Coronary artery (tissue), 2 donors: ENCODE measurements at regions not wholly inside any gene's neighbourhood (a gene's known extent, or its start where the extent isn't known, plus 50 kb on each side); places are given as distances from the start of the nearest gene placed in this dataset.

ENCODE experiments used
- DNase-seq: peaks from one replicate; pipeline ENCODE4 v3.0.0-alpha.2; 2017; ENCODE audit warnings: low spot score
- H3K27ac ChIP-seq, 2 donors: fragments of 200-600 bp; sonication (generic); one replicate each; pipeline ENCODE4 v1.5.1; 2016 to 2019
- H3K4me3 ChIP-seq: fragments of 200-600 bp; sonication (generic); 2 replicates; pipeline ENCODE4 v1.5.1; 2016; ENCODE audit warnings: mild to moderate bottlenecking, moderate library complexity
- CTCF ChIP-seq: fragments of 200-600 bp; sonication (generic); IDR thresholded peaks from one replicate; pipeline ENCODE4 v1.5.1; 2019; ENCODE audit warnings: antibody characterized with exemption

GRCh38 chr12:24080465-24080864 is 131.0 kb upstream of the SOX5 start:
- Histone ChIP-seq H3K27ac (no peak overlapping the region), H3K4me3 (no peak overlapping the region)
- TF ChIP-seq CTCF = no peak
- DNase-seq = no peak

- TF ChIP-seq CTCF = no peak
- H3K27ac ChIP-seq = no peak overlapping the region
- H3K4me3 ChIP-seq = no peak overlapping the region
- DNase-seq = no peak
Observed at GRCh38 chr12:24079083-24079482, 129.6 kb upstream of the SOX5 start.

GRCh38 chr12:24078318-24078765 is 128.9 kb upstream of the SOX5 start:
- no peak for TF ChIP-seq CTCF
- no peak for DNase-seq
- Histone ChIP-seq H3K4me3 (no peak overlapping the region), H3K27ac (no peak overlapping the region)

- no peak for DNase-seq
- TF ChIP-seq CTCF = no peak
- H3K4me3 ChIP-seq = no peak overlapping the region
- no peak overlapping the region for H3K27ac ChIP-seq
Observed at GRCh38 chr12:24077161-24077560, 127.7 kb upstream of the SOX5 start.

GRCh38 chr12:24075650-24076049 is 126.2 kb upstream of the SOX5 start:
- Histone ChIP-seq H3K27ac (no peak overlapping the region), H3K4me3 (no peak overlapping the region)
- TF ChIP-seq CTCF = no peak
- DNase-seq = no peak

GRCh38 chr12:24073170-24073810 is 123.8 kb upstream of the SOX5 start:
- TF ChIP-seq CTCF = no peak
- H3K4me3 ChIP-seq = no peak overlapping the region
- H3K27ac ChIP-seq = no peak overlapping the region
- no peak for DNase-seq

- no peak for DNase-seq
- no peak overlapping the region for H3K27ac ChIP-seq
- no peak overlapping the region for H3K4me3 ChIP-seq
- no peak for TF ChIP-seq CTCF
Observed at GRCh38 chr12:24072302-24072701, 122.8 kb upstream of the SOX5 start.
